GM12865 (cell line): ENCODE measurements at regions not wholly inside any gene's neighbourhood (a gene's known extent, or its start where the extent isn't known, plus 50 kb on each side); places are given as distances from the start of the nearest gene placed in this dataset.

ENCODE experiments used
- DNase-seq: peaks from one replicate; pipeline ENCODE4 v3.0.0; 2010; ENCODE audit warnings: low read depth
- H3K4me3 ChIP-seq: 2 replicates; pipeline ENCODE4 v1.5.1; 2011; ENCODE audit warnings: mild to moderate bottlenecking, low read depth, low read length, control low read depth
- TF ChIP-seq, protein P1 (sequence below): IDR thresholded peaks from 2 replicates; pipeline ENCODE4 v1.5.1; 2011; ENCODE audit warnings: low read length, control low read depth, low read depth, inconsistent platforms; ENCODE audit not compliant: insufficient read depth; ENCODE audit errors: missing control alignments

DNA sequence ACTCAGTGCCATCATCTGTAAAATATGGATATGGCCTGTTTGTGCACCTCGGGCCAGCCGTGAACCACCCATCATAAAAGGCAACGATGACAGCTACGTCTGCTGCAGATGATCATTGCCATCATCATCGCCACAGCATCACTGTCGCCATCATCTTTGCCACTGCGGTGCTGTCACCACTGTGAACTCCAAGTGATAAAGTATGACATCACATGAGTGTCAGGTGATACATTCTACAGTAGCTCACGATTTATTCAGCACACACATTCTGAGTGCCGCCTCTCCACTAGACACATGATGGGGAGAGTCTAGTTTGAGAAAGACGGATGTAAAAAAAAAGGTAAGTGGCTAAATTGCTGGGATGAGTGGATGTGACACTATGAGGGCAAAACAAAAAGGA lies 755.4 kb upstream of the RAB6C start:
- no peak for DNase-seq
- no peak overlapping the region for H3K4me3 ChIP-seq
- TF ChIP-seq, protein P1, sequence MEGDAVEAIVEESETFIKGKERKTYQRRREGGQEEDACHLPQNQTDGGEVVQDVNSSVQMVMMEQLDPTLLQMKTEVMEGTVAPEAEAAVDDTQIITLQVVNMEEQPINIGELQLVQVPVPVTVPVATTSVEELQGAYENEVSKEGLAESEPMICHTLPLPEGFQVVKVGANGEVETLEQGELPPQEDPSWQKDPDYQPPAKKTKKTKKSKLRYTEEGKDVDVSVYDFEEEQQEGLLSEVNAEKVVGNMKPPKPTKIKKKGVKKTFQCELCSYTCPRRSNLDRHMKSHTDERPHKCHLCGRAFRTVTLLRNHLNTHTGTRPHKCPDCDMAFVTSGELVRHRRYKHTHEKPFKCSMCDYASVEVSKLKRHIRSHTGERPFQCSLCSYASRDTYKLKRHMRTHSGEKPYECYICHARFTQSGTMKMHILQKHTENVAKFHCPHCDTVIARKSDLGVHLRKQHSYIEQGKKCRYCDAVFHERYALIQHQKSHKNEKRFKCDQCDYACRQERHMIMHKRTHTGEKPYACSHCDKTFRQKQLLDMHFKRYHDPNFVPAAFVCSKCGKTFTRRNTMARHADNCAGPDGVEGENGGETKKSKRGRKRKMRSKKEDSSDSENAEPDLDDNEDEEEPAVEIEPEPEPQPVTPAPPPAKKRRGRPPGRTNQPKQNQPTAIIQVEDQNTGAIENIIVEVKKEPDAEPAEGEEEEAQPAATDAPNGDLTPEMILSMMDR = no peak

GRCh38 chr2:129224486-129224885 lies 755.0 kb upstream of the RAB6C start:
- TF ChIP-seq, protein P1 = no peak
- no peak for DNase-seq
- no peak overlapping the region for H3K4me3 ChIP-seq

GRCh38 chr2:129229196-129229595 lies 750.3 kb upstream of the RAB6C start:
- TF ChIP-seq, protein P1 = no peak
- H3K4me3 ChIP-seq = no peak overlapping the region
- no peak for DNase-seq

DNA sequence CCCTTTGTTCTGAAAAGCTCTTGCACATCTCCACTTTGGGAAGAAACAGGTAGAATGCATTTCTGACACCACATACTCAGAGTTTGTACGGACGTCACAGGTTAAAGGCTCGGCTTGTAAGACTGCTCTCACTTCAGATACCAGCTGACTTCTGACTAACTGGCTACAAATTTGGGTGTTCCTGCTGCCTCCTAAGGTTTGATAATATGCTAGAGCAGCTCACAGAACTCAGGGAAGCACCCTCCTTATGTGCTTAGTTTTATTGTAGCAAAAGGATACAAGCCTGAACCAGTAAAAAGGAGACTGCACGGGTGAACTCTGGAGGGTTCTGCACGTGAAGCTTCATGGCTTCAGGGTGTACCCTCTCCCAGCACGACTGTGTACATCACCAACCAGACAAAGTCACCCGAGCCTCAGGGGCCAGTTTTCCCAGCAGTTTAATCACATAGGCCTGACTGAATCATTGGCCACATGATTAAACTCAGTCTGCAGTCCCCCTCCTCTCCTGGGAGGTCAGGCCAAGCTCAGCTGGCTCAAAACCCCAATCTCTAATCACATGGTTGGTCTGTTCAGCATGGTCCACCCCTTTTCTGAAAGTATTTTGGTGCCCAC lies 749.5 kb upstream of the RAB6C start:
- TF ChIP-seq, protein P1 = no peak
- H3K4me3 ChIP-seq = no peak overlapping the region
- DNase-seq = no peak

- TF ChIP-seq, protein P1 = no peak
- no peak overlapping the region for H3K4me3 ChIP-seq
- no peak for DNase-seq
Measured at GRCh38 chr2:129231924-129232323, 747.5 kb upstream of the RAB6C start.

- DNase-seq = no peak
- TF ChIP-seq, protein P1 = no peak
- H3K4me3 ChIP-seq = no peak overlapping the region
Measured at GRCh38 chr2:129233166-129233565, 746.3 kb upstream of the RAB6C start.

GRCh38 chr2:129233751-129234406 lies 745.6 kb upstream of the RAB6C start:
- DNase-seq = no peak
- no peak overlapping the region for H3K4me3 ChIP-seq
- TF ChIP-seq, protein P1 = no peak
